HEK293 (cell line): ENCODE measurements at regions not wholly inside any gene's neighbourhood (a gene's known extent, or its start where the extent isn't known, plus 50 kb on each side); places are given as distances from the start of the nearest gene placed in this dataset.

Experiments used
- BCL11B ChIP-seq: fragments of 450-650 bp; formaldehyde crosslinking; IDR thresholded peaks from 2 replicates; pipeline ENCODE4 v1.5.1; 2016; ENCODE audit warnings: low read depth, missing biosample characterization, missing genetic modification characterization
- ZBTB8A ChIP-seq: fragments of 450-650 bp; formaldehyde crosslinking; IDR thresholded peaks from 2 replicates; pipeline ENCODE4 v1.5.1; 2016; ENCODE audit warnings: missing biosample characterization, missing genetic modification characterization
- ZNF184 ChIP-seq: fragments of 450-650 bp; IDR thresholded peaks from 2 replicates; pipeline ENCODE4 v1.5.1; 2018; ENCODE audit warnings: missing biosample characterization, mild to moderate bottlenecking, missing genetic modification characterization
- ZNF221 ChIP-seq: fragments of 450-650 bp; formaldehyde crosslinking; IDR thresholded peaks from 2 replicates; pipeline ENCODE4 v1.5.1; 2017; ENCODE audit warnings: missing biosample characterization, missing genetic modification characterization, borderline replicate concordance
- ZNF341 ChIP-seq: fragments of 450-650 bp; formaldehyde crosslinking; IDR thresholded peaks from 2 replicates; pipeline ENCODE4; 2016; ENCODE audit warnings: low read depth, missing biosample characterization, missing genetic modification characterization
- ZNF48 ChIP-seq: fragments of 450-650 bp; formaldehyde crosslinking; IDR thresholded peaks from 2 replicates; pipeline ENCODE4 v1.5.1; 2016; ENCODE audit warnings: missing biosample characterization, missing genetic modification characterization
- ZNF76 ChIP-seq: fragments of 450-650 bp; formaldehyde crosslinking; IDR thresholded peaks from 2 replicates; pipeline ENCODE4; 2016; ENCODE audit warnings: low read depth, missing biosample characterization, missing genetic modification characterization, borderline replicate concordance
- ZNF792 ChIP-seq: fragments of 450-650 bp; formaldehyde crosslinking; IDR thresholded peaks from 2 replicates; pipeline ENCODE4 v1.5.1; 2016; ENCODE audit warnings: missing biosample characterization, missing genetic modification characterization
- TF ChIP-seq, protein P1 (sequence below): fragments of 450-650 bp; formaldehyde crosslinking; IDR thresholded peaks from 2 replicates; pipeline ENCODE4 v1.5.1; 2016; ENCODE audit warnings: missing biosample characterization, missing genetic modification characterization
- TF ChIP-seq, protein P2 (sequence below): fragments of 450-650 bp; formaldehyde crosslinking; IDR thresholded peaks from 2 replicates; pipeline ENCODE4 v1.5.1; 2016; ENCODE audit warnings: missing biosample characterization, missing genetic modification characterization
- TF ChIP-seq, protein P3 (sequence below): fragments of 450-650 bp; formaldehyde crosslinking; IDR thresholded peaks from 2 replicates; pipeline ENCODE4 v1.5.1; 2016; ENCODE audit warnings: missing biosample characterization, missing genetic modification characterization
- TF ChIP-seq, protein P4 (sequence below): fragments of 450-650 bp; formaldehyde crosslinking; IDR thresholded peaks from 2 replicates; pipeline ENCODE4 v1.5.1; 2016; ENCODE audit warnings: missing biosample characterization, missing genetic modification characterization

DNA sequence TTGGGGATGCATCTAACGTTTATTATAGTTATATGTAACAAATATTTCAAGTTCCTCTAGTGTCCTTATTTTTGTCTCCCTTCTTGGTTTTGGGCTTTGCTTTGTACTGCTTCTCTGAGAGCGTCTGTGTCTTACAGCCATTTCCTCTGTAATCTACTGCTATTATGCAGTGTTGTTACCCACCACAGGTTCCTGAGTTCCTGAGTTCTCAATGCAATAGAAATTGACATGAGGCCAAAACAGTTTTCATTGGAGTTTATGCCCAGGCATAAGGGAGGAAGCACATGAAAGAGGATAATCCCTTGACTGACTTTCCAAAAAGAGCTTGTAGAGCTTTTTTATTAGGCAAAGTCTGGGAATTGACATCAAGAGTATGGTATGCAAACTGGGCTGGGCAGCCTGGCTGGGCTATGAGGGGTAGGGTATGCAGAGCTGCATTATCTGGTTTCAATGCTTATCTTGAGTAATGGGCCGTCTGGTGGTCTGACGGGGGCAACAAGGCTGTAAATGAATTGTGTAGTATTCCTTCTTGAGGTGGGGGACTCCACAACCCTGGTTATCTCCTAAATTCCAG is 722.5 kb upstream of the ATXN7L3B start:
- TF ChIP-seq ZNF341 (tag by site-specific recombination): no peak
- TF ChIP-seq, protein P1, sequence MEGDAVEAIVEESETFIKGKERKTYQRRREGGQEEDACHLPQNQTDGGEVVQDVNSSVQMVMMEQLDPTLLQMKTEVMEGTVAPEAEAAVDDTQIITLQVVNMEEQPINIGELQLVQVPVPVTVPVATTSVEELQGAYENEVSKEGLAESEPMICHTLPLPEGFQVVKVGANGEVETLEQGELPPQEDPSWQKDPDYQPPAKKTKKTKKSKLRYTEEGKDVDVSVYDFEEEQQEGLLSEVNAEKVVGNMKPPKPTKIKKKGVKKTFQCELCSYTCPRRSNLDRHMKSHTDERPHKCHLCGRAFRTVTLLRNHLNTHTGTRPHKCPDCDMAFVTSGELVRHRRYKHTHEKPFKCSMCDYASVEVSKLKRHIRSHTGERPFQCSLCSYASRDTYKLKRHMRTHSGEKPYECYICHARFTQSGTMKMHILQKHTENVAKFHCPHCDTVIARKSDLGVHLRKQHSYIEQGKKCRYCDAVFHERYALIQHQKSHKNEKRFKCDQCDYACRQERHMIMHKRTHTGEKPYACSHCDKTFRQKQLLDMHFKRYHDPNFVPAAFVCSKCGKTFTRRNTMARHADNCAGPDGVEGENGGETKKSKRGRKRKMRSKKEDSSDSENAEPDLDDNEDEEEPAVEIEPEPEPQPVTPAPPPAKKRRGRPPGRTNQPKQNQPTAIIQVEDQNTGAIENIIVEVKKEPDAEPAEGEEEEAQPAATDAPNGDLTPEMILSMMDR (tag by site-specific recombination): no peak
- no peak for TF ChIP-seq ZNF184 (tag by site-specific recombination)
- no peak for TF ChIP-seq ZBTB8A (tag by site-specific recombination)
- TF ChIP-seq ZNF221 (tag by site-specific recombination): no peak
- no peak for TF ChIP-seq ZNF76
- TF ChIP-seq ZNF792 (tag by site-specific recombination): no peak
- TF ChIP-seq, protein P2, sequence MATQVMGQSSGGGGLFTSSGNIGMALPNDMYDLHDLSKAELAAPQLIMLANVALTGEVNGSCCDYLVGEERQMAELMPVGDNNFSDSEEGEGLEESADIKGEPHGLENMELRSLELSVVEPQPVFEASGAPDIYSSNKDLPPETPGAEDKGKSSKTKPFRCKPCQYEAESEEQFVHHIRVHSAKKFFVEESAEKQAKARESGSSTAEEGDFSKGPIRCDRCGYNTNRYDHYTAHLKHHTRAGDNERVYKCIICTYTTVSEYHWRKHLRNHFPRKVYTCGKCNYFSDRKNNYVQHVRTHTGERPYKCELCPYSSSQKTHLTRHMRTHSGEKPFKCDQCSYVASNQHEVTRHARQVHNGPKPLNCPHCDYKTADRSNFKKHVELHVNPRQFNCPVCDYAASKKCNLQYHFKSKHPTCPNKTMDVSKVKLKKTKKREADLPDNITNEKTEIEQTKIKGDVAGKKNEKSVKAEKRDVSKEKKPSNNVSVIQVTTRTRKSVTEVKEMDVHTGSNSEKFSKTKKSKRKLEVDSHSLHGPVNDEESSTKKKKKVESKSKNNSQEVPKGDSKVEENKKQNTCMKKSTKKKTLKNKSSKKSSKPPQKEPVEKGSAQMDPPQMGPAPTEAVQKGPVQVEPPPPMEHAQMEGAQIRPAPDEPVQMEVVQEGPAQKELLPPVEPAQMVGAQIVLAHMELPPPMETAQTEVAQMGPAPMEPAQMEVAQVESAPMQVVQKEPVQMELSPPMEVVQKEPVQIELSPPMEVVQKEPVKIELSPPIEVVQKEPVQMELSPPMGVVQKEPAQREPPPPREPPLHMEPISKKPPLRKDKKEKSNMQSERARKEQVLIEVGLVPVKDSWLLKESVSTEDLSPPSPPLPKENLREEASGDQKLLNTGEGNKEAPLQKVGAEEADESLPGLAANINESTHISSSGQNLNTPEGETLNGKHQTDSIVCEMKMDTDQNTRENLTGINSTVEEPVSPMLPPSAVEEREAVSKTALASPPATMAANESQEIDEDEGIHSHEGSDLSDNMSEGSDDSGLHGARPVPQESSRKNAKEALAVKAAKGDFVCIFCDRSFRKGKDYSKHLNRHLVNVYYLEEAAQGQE (tag by site-specific recombination): no peak
- TF ChIP-seq ZNF48 (tag by site-specific recombination): no peak
- TF ChIP-seq, protein P3, sequence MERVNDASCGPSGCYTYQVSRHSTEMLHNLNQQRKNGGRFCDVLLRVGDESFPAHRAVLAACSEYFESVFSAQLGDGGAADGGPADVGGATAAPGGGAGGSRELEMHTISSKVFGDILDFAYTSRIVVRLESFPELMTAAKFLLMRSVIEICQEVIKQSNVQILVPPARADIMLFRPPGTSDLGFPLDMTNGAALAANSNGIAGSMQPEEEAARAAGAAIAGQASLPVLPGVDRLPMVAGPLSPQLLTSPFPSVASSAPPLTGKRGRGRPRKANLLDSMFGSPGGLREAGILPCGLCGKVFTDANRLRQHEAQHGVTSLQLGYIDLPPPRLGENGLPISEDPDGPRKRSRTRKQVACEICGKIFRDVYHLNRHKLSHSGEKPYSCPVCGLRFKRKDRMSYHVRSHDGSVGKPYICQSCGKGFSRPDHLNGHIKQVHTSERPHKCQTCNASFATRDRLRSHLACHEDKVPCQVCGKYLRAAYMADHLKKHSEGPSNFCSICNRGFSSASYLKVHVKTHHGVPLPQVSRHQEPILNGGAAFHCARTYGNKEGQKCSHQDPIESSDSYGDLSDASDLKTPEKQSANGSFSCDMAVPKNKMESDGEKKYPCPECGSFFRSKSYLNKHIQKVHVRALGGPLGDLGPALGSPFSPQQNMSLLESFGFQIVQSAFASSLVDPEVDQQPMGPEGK (tag by site-specific recombination): no peak
- TF ChIP-seq, protein P4, sequence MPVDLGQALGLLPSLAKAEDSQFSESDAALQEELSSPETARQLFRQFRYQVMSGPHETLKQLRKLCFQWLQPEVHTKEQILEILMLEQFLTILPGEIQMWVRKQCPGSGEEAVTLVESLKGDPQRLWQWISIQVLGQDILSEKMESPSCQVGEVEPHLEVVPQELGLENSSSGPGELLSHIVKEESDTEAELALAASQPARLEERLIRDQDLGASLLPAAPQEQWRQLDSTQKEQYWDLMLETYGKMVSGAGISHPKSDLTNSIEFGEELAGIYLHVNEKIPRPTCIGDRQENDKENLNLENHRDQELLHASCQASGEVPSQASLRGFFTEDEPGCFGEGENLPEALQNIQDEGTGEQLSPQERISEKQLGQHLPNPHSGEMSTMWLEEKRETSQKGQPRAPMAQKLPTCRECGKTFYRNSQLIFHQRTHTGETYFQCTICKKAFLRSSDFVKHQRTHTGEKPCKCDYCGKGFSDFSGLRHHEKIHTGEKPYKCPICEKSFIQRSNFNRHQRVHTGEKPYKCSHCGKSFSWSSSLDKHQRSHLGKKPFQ: no peak
- TF ChIP-seq BCL11B (tag by site-specific recombination): no peak
